ENCODE measurements at regions not wholly inside any gene's neighbourhood (a gene's known extent, or its start where the extent isn't known, plus 50 kb on each side); places are given as distances from the start of the nearest gene placed in this dataset.
"Not testable (repeated sequence)": the region's sequence is repeated elsewhere in the genome, so short reads cannot be mapped to it uniquely, and the experiment has no call there.

- H3K4me3 ChIP-seq (ENCODE audit: low read depth, low read length): no peak overlapping the region
Measured at GRCh38 chr17:51479303-51479702, 219.0 kb downstream of the UTP18 start.

GRCh38 chr17:51481370-51481769 lies 221.0 kb downstream of the UTP18 start:
- H3K4me3 ChIP-seq (ENCODE audit: low read depth, low read length): no peak overlapping the region
- TF ChIP-seq, protein P1, sequence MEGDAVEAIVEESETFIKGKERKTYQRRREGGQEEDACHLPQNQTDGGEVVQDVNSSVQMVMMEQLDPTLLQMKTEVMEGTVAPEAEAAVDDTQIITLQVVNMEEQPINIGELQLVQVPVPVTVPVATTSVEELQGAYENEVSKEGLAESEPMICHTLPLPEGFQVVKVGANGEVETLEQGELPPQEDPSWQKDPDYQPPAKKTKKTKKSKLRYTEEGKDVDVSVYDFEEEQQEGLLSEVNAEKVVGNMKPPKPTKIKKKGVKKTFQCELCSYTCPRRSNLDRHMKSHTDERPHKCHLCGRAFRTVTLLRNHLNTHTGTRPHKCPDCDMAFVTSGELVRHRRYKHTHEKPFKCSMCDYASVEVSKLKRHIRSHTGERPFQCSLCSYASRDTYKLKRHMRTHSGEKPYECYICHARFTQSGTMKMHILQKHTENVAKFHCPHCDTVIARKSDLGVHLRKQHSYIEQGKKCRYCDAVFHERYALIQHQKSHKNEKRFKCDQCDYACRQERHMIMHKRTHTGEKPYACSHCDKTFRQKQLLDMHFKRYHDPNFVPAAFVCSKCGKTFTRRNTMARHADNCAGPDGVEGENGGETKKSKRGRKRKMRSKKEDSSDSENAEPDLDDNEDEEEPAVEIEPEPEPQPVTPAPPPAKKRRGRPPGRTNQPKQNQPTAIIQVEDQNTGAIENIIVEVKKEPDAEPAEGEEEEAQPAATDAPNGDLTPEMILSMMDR (IDR thresholded peaks at IDR 0.05; ENCODE audit: insufficient read depth, low read depth, low read length, missing control alignments): no peak
- no peak for DNase-seq (ENCODE audit: low read depth)

More at GRCh38 chr17:51479303-51479702, 219.0 kb downstream of the UTP18 start:
- no peak for DNase-seq (ENCODE audit: low read depth)
- TF ChIP-seq, protein P1 (IDR thresholded peaks at IDR 0.05; ENCODE audit: insufficient read depth, low read depth, low read length, missing control alignments): no peak

GRCh38 chr17:51482248-51482647 lies 221.9 kb downstream of the UTP18 start:
- not testable (repeated sequence) for DNase-seq (ENCODE audit: low read depth); H3K4me3 ChIP-seq (ENCODE audit: low read depth, low read length)

GRCh38 chr17:51486091-51486490 lies 225.7 kb downstream of the UTP18 start:
- DNase-seq (ENCODE audit: low read depth): no peak
- TF ChIP-seq, protein P1 (IDR thresholded peaks at IDR 0.05; ENCODE audit: insufficient read depth, low read depth, low read length, missing control alignments): no peak
- H3K4me3 ChIP-seq (ENCODE audit: low read depth, low read length): no peak overlapping the region

- TF ChIP-seq, protein P1 (IDR thresholded peaks at IDR 0.05; ENCODE audit: insufficient read depth, low read depth, low read length, missing control alignments): no peak
- H3K4me3 ChIP-seq (ENCODE audit: low read depth, low read length): no peak overlapping the region
- no peak for DNase-seq (ENCODE audit: low read depth)
Measured at GRCh38 chr17:51486885-51487520, 226.7 kb downstream of the UTP18 start.

GRCh38 chr17:51487947-51488346 lies 227.6 kb downstream of the UTP18 start:
- no peak overlapping the region for H3K4me3 ChIP-seq (ENCODE audit: low read depth, low read length)
- TF ChIP-seq, protein P1 (IDR thresholded peaks at IDR 0.05; ENCODE audit: insufficient read depth, low read depth, low read length, missing control alignments): peak; percentile 26
- peak; percentile 18 for DNase-seq (ENCODE audit: low read depth)

DNA sequence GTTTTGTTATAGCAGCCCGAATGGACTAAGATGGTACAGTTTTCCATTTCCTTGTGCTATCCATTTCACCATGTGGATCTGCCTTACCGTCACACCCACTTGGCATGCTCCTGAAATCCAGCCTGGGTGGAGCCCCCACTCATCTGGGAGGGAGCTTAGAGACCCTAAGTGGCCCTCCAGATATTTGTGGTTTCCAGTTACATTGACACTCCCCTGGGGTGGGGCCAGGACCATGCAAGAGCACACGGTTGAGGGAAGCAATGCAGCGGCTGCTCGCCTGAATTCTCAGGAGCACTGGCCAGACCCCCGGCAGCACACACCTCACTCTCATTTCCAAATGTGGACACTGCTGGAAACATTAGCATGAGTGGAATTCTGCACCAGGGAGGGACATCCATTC lies 231.1 kb downstream of the UTP18 start:
- DNase-seq (ENCODE audit: low read depth): no peak
- H3K4me3 ChIP-seq (ENCODE audit: low read depth, low read length): no peak overlapping the region
- TF ChIP-seq, protein P1 (IDR thresholded peaks at IDR 0.05; ENCODE audit: insufficient read depth, low read depth, low read length, missing control alignments): no peak
